ENCODE measurements at regions not wholly inside any gene's neighbourhood (a gene's known extent, or its start where the extent isn't known, plus 50 kb on each side); places are given as distances from the start of the nearest gene placed in this dataset.
A peak's percentile ranks its signal among the peaks of the same experiment; 100 is the strongest.

GRCh38 chr5:173686950-173687349 lies 70.5 kb upstream of the BOD1 start (continued):
- TF ChIP-seq ZNF488 (tag by site-specific recombination; IDR thresholded peaks at IDR 0.05) = no peak

GRCh38 chr5:173688703-173689102 lies 72.3 kb upstream of the BOD1 start:
- H3K4me1 ChIP-seq (ENCODE audit: control insufficient read depth, insufficient read depth, low read length) = no peaks in the 10 kb centered on the region
- no peak overlapping the region for H3K27ac ChIP-seq (ENCODE audit: extremely low read depth, low read depth, low read length)
- H3K9me3 ChIP-seq (ENCODE audit: control insufficient read depth, insufficient read depth, low read depth, low read length) = no peaks in the 10 kb centered on the region
- H3K36me3 ChIP-seq (ENCODE audit: control insufficient read depth in 2 of 2, insufficient read depth in 1 of 2, low read length in 2 of 2) = no peaks in the 10 kb centered on the region
- ChIA-PET POLR2A (no interaction called here), CTCF (no interaction called here)
- no peak overlapping the region for H3K4me3 ChIP-seq (ENCODE audit: low read depth, low read length)
- TF ChIP-seq ZNF416 (tag by site-specific recombination; IDR thresholded peaks at IDR 0.05) (no peak), EGR2 (tag by site-specific recombination; IDR thresholded peaks at IDR 0.05; ENCODE audit: low read depth) (peak; percentile 52; the same call in 1 of the 2 replicates), ZNF610 (tag by site-specific recombination; IDR thresholded peaks at IDR 0.05; ENCODE audit: borderline replicate concordance) (no peak), PRDM2 (tag by site-specific recombination; IDR thresholded peaks at IDR 0.05; ENCODE audit: borderline replicate concordance) (no peak), ZNF37A (tag by site-specific recombination; IDR thresholded peaks at IDR 0.05) (no peak), ZIC2 (tag by site-specific recombination; IDR thresholded peaks at IDR 0.05) (peak; percentile 47; the same call in 1 of the 2 replicates), ZFHX2 (tag by site-specific recombination; conservative IDR thresholded peaks at IDR 0.05) (peak; percentile 55), ZNF391 (tag by site-specific recombination; IDR thresholded peaks at IDR 0.05; ENCODE audit: borderline replicate concordance, low read depth) (no peak), ZFP37 (tag by site-specific recombination; IDR thresholded peaks at IDR 0.05) (no peak), ZNF157 (tag by site-specific recombination; IDR thresholded peaks at IDR 0.05) (no peak), ZNF626 (tag by site-specific recombination; IDR thresholded peaks at IDR 0.05) (no peak), ZNF148 (tag by site-specific recombination; IDR thresholded peaks at IDR 0.05; ENCODE audit: borderline replicate concordance) (no peak), KLF1 (tag by site-specific recombination; IDR thresholded peaks at IDR 0.05) (no peak)

- Histone ChIP-seq H3K36me3 (ENCODE audit: control insufficient read depth in 2 of 2, insufficient read depth in 1 of 2, low read length in 2 of 2) (no peaks in the 10 kb centered on the region), H3K27ac (ENCODE audit: extremely low read depth, low read depth, low read length) (no peak overlapping the region), H3K4me1 (ENCODE audit: control insufficient read depth, insufficient read depth, low read length) (no peaks in the 10 kb centered on the region), H3K4me3 (ENCODE audit: low read depth, low read length) (no peak overlapping the region), H3K9me3 (ENCODE audit: control insufficient read depth, insufficient read depth, low read depth, low read length) (no peaks in the 10 kb centered on the region)
- ChIA-PET POLR2A (no interaction called here), CTCF (interaction anchor here (1.0 kb wide), 1 partner anchor 74 kb away, joined by 3 read pairs; no protein-coding TSS in a partner anchor)
- TF ChIP-seq ZNF529 (tag by site-specific recombination; IDR thresholded peaks at IDR 0.05; ENCODE audit: insufficient replicate concordance) (no peak), KLF17 (tag by site-specific recombination; IDR thresholded peaks at IDR 0.05) (no peak), ZNF629 (tag by site-specific recombination; IDR thresholded peaks at IDR 0.05) (no peak), ZNF394 (tag by site-specific recombination; IDR thresholded peaks at IDR 0.05; ENCODE audit: borderline replicate concordance) (no peak), ZNF747 (tag by site-specific recombination; IDR thresholded peaks at IDR 0.05) (no peak), ZNF24 (tag by site-specific recombination; IDR thresholded peaks at IDR 0.05) (no peak), ZNF398 (tag by site-specific recombination; IDR thresholded peaks at IDR 0.05) (no peak), ZNF621 (tag by site-specific recombination; IDR thresholded peaks at IDR 0.05) (no peak)
Observed at GRCh38 chr5:173689171-173689736, 72.8 kb upstream of the BOD1 start.

Data from HEK293 (cell line).